ENCODE measurements at regions not wholly inside any gene's neighbourhood (a gene's known extent, or its start where the extent isn't known, plus 50 kb on each side); places are given as distances from the start of the nearest gene placed in this dataset.

DNA sequence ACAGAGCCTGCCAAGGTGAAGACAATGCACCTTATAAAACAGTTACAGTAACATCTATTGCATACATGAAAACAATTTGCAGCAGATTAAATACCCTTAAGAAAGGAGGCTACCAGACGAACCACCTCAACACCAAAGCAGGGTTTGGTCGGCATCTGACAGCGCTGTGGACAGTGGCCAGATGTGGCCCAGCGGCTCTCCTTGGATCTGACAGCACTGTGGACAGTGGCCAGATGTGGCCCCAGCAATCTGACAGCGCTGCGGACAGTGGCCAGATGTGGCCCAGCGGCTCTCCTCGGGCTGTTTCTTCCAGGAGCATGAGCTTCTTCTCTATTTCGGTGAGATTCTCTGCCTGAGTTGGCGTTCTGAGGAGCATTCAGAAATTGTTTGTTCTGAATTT, 211.6 kb downstream of the ANKRD30B start:
- TF ChIP-seq, protein P1, sequence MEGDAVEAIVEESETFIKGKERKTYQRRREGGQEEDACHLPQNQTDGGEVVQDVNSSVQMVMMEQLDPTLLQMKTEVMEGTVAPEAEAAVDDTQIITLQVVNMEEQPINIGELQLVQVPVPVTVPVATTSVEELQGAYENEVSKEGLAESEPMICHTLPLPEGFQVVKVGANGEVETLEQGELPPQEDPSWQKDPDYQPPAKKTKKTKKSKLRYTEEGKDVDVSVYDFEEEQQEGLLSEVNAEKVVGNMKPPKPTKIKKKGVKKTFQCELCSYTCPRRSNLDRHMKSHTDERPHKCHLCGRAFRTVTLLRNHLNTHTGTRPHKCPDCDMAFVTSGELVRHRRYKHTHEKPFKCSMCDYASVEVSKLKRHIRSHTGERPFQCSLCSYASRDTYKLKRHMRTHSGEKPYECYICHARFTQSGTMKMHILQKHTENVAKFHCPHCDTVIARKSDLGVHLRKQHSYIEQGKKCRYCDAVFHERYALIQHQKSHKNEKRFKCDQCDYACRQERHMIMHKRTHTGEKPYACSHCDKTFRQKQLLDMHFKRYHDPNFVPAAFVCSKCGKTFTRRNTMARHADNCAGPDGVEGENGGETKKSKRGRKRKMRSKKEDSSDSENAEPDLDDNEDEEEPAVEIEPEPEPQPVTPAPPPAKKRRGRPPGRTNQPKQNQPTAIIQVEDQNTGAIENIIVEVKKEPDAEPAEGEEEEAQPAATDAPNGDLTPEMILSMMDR (conservative IDR thresholded peaks at IDR 0.05; ENCODE audit: low read depth, low read length), result no peak
- TF ChIP-seq POLR2A (IDR thresholded peaks at IDR 0.05; ENCODE audit: low read depth, low read length) (no peak), BHLHE40 (IDR thresholded peaks at IDR 0.05; ENCODE audit: low read depth, low read length) (no peak), RCOR1 (IDR thresholded peaks at IDR 0.05; ENCODE audit: insufficient replicate concordance, low read length) (no peak), FOS (IDR thresholded peaks at IDR 0.05; ENCODE audit: low read depth, low read length) (no peak), MXI1 (IDR thresholded peaks at IDR 0.05; ENCODE audit: borderline replicate concordance, low read depth, low read length) (no peak), MAFK (IDR thresholded peaks at IDR 0.05; ENCODE audit: low read depth, low read length) (no peak), SMC3 (IDR thresholded peaks at IDR 0.05; ENCODE audit: low read depth, low read length) (no peak), RFX5 (IDR thresholded peaks at IDR 0.05; ENCODE audit: low read depth, low read length) (no peak)
- TF ChIP-seq, protein P2, sequence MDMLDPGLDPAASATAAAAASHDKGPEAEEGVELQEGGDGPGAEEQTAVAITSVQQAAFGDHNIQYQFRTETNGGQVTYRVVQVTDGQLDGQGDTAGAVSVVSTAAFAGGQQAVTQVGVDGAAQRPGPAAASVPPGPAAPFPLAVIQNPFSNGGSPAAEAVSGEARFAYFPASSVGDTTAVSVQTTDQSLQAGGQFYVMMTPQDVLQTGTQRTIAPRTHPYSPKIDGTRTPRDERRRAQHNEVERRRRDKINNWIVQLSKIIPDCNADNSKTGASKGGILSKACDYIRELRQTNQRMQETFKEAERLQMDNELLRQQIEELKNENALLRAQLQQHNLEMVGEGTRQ (IDR thresholded peaks at IDR 0.05; ENCODE audit: low read depth, low read length), result no peak
